ENCODE measurements at regions not wholly inside any gene's neighbourhood (a gene's known extent, or its start where the extent isn't known, plus 50 kb on each side); places are given as distances from the start of the nearest gene placed in this dataset.
"Not testable (repeated sequence)": the region's sequence is repeated elsewhere in the genome, so short reads cannot be mapped to it uniquely, and the experiment has no call there.

DNA sequence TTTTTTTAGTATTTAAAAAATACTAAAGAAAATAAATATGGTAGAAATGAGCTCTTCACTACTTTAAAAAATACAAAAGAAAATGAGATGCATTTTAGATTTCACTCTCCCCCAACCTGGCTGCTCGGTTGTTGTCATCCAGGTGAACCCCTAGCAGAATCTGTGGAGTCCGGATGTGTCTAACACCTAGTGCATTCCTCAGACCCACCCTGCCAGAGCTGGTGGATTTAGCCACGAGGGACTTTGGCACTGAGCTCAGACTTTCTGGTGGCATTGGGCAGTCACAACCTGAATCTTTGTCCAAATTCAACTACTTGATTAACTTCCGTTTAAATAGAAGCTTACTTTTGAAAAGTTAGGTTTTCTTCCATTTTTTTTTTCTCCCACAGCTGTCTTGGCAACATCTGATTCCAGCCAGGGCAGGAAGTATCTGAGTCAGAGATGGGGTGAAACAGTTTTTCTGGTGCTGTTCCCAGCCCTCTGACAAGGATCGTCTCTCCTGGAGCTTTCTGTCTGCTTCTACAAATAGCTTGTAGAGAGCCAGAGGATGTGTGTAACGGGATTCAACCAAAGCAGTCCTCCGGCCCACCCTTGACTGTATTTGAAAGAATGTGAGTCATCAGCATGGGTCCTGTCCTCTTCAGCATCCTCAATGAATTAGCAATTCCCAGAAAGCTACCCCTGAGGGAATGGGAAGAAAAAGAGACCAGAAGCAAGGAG, 301.8 kb upstream of the MCTP2 start:
- no peaks in the 10 kb centered on the region for H3K27me3 Mint-ChIP-seq
- no peak for ATAC-seq (replicated peaks in 1 of 4)

DNA sequence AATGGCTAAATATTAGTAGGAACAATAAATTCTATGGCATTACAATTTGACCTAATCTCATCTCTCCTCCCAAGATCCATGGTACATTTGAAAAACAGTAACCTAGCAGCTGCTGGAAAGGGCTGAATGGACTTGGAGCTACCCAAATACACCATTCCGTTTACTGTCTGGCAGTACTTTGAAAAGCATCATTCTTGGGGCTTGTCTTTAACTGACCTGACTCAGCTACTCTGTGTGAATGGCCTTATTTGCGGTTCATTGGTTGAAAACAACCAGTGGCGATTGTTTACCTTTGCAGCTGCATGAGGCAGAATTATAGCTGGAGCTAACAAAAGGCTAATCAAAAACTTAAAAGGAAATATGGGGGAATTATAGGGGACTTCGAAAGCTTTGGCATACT, 311.2 kb upstream of the MCTP2 start:
- POLR2A ChIA-PET, result no interaction called here
- H3K27me3 ChIP-seq (replicated peaks in 1 of 2; ENCODE audit: control insufficient read depth in 2 of 2, extremely low read depth in 1 of 2, insufficient read depth in 2 of 2, low read length in 1 of 2), result no peaks in the 10 kb centered on the region
- H3K4me3 ChIP-seq (ENCODE audit: control insufficient read depth in 1 of 2, extremely low read depth in 1 of 2, low read length in 1 of 2), result no peak overlapping the region
- peaks cover 0 to 1% of the 10 kb centered on the region in 2 donors for H3K27me3 Mint-ChIP-seq
- H3K9me3 Mint-ChIP-seq, result peaks cover 4 to 27% (median 13%) of the 10 kb centered on the region in 3 donors
- H3K36me3 ChIP-seq (ENCODE audit: control insufficient read depth in 2 of 2, extremely low read depth in 1 of 2, insufficient read depth in 1 of 2, low read length in 1 of 2), result no peaks in the 10 kb centered on the region
- no peak overlapping the region for H3K27ac Mint-ChIP-seq
- no peaks in the 10 kb centered on the region for H3K9me3 ChIP-seq
- H3K27ac ChIP-seq (ENCODE audit: low read length), result no peak overlapping the region
- WGBS (ENCODE audit: insufficient coverage), result 80% methylated on average over 4 of the region's 4 CpGs
- H3K4me1 ChIP-seq (ENCODE audit: control insufficient read depth in 1 of 2, extremely low read depth in 1 of 2, insufficient read depth in 2 of 2, low read length in 2 of 2), result no peaks in the 10 kb centered on the region
- ATAC-seq (replicated peaks in 1 of 4), result no peak
- DNase-seq, result no peak
- H3K4me3 Mint-ChIP-seq, result no peak overlapping the region
- CTCF ChIA-PET, result no interaction called here
- no peaks in the 10 kb centered on the region for H3K36me3 Mint-ChIP-seq
- no peaks in the 10 kb centered on the region for H3K4me1 Mint-ChIP-seq

More for the DNA sequence above, 301.8 kb upstream of the MCTP2 start:
- Histone ChIP-seq H3K27me3 (replicated peaks in 1 of 2; ENCODE audit: control insufficient read depth in 2 of 2, extremely low read depth in 1 of 2, insufficient read depth in 2 of 2, low read length in 1 of 2) (no peaks in the 10 kb centered on the region), H3K36me3 (ENCODE audit: control insufficient read depth in 2 of 2, extremely low read depth in 1 of 2, insufficient read depth in 1 of 2, low read length in 1 of 2) (no peaks in the 10 kb centered on the region), H3K4me1 (ENCODE audit: control insufficient read depth in 1 of 2, extremely low read depth in 1 of 2, insufficient read depth in 2 of 2, low read length in 2 of 2) (no peaks in the 10 kb centered on the region), H3K4me3 (ENCODE audit: control insufficient read depth in 1 of 2, extremely low read depth in 1 of 2, low read length in 1 of 2) (no peak overlapping the region), H3K9me3 (no peaks in the 10 kb centered on the region), H3K27ac (ENCODE audit: low read length) (no peak overlapping the region)
- Mint-ChIP-seq H3K36me3 (no peaks in the 10 kb centered on the region), H3K4me1 (peaks cover 0 to 8% (median 8%) of the 10 kb centered on the region in 3 donors), H3K9me3 (no peaks in the 10 kb centered on the region), H3K4me3 (no peak overlapping the region), H3K27ac (no peak overlapping the region)
- DNase-seq, result no peak
- ChIA-PET POLR2A (no interaction called here), CTCF (no interaction called here)
- 100% methylated on average over 1 of the region's 7 CpGs for WGBS (ENCODE audit: insufficient coverage)

DNA sequence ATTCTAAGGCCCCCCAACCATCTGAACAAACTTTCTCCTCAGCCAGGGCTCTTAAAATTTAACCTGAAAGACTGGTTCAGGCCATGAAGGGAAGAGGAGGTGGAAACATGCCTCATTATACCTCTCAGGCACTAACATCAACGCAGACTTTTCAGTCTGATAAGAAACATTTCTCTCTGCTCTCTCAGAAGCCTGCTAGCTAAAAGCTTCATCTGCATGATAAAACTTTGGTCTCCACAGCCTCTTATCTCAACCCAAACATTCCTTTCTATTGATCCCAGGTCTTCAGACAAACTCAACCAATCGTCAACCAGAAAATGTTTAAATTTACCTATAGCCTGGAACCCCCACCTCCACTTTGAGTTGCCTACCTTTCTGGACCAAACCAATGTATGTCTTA, 312.6 kb upstream of the MCTP2 start:
- H3K27ac Mint-ChIP-seq; H3K4me1 Mint-ChIP-seq; H3K36me3 Mint-ChIP-seq; POLR2A ChIA-PET; H3K4me3 Mint-ChIP-seq; H3K27me3 Mint-ChIP-seq; H3K27me3 ChIP-seq (replicated peaks in 1 of 2; ENCODE audit: control insufficient read depth in 2 of 2, extremely low read depth in 1 of 2, insufficient read depth in 2 of 2, low read length in 1 of 2); H3K27ac ChIP-seq (ENCODE audit: low read length); DNase-seq; H3K4me3 ChIP-seq (ENCODE audit: control insufficient read depth in 1 of 2, extremely low read depth in 1 of 2, low read length in 1 of 2); ATAC-seq (replicated peaks in 1 of 4); H3K36me3 ChIP-seq (ENCODE audit: control insufficient read depth in 2 of 2, extremely low read depth in 1 of 2, insufficient read depth in 1 of 2, low read length in 1 of 2); H3K4me1 ChIP-seq (ENCODE audit: control insufficient read depth in 1 of 2, extremely low read depth in 1 of 2, insufficient read depth in 2 of 2, low read length in 2 of 2); H3K9me3 ChIP-seq; CTCF ChIA-PET: not testable (repeated sequence)
- peaks cover 4 to 27% (median 13%) of the 10 kb centered on the region in 3 donors for H3K9me3 Mint-ChIP-seq
- WGBS (ENCODE audit: insufficient coverage), result 79% methylated on average over 2 of the region's 2 CpGs

DNA sequence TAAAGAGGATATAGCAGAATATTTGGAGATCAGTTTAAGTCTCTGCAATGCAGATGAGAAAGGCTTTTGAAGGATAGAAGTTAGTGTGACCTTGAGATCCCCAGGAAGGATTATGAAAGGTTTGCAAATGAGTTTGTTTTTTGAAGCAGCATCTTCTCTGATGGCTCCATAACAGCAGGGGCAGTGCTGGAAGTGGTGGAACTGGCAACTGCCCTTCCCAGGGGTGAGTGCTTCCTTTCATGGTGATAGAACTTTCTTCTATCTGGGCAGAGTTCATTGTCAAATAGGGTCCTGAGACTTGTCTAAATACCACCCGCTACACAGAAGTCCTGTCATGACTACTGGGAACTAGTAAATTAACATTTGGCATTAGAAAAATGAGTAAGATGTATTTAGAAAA, 314.2 kb upstream of the MCTP2 start:
- DNase-seq (no peak), ATAC-seq (replicated peaks in 1 of 4) (no peak)
- no CpG with 5 or more reads among the region's 1 CpG for WGBS (ENCODE audit: insufficient coverage)
- Histone ChIP-seq H3K4me1 (ENCODE audit: control insufficient read depth in 1 of 2, extremely low read depth in 1 of 2, insufficient read depth in 2 of 2, low read length in 2 of 2) (no peaks in the 10 kb centered on the region), H3K36me3 (ENCODE audit: control insufficient read depth in 2 of 2, extremely low read depth in 1 of 2, insufficient read depth in 1 of 2, low read length in 1 of 2) (no peaks in the 10 kb centered on the region), H3K4me3 (ENCODE audit: control insufficient read depth in 1 of 2, extremely low read depth in 1 of 2, low read length in 1 of 2) (no peak overlapping the region), H3K27ac (ENCODE audit: low read length) (no peak overlapping the region), H3K27me3 (replicated peaks in 1 of 2; ENCODE audit: control insufficient read depth in 2 of 2, extremely low read depth in 1 of 2, insufficient read depth in 2 of 2, low read length in 1 of 2) (no peaks in the 10 kb centered on the region), H3K9me3 (no peaks in the 10 kb centered on the region)
- Mint-ChIP-seq H3K4me3 (no peak overlapping the region), H3K36me3 (no peaks in the 10 kb centered on the region), H3K27ac (no peak overlapping the region), H3K9me3 (peaks cover 2 to 16% (median 8%) of the 10 kb centered on the region in 3 donors), H3K27me3 (peaks cover 0 to 4% of the 10 kb centered on the region in 2 donors), H3K4me1 (no peaks in the 10 kb centered on the region)
- ChIA-PET POLR2A (no interaction called here), CTCF (no interaction called here)

DNA sequence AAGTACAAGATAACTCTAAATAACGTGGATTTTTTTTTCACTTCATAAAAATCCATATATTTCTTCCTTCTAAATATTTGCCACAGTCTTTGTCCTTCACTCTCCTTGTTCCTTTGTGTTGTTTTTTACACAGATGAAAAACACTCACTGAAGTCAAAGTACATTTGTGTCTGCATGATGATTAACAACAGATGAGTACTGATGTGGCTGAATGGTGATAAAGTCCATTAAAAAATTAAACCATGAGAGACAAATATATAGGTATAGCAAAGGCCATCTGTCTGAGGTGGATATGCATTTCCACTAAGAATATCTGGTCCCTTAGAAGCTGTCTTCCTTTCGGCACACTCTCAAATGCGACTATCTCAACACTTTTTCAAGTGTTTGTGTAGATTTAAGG, 317.5 kb upstream of the MCTP2 start:
- WGBS (ENCODE audit: insufficient coverage), result no CpG with 5 or more reads among the region's 3 CpGs
- ATAC-seq (replicated peaks in 1 of 4), result no peak

DNA sequence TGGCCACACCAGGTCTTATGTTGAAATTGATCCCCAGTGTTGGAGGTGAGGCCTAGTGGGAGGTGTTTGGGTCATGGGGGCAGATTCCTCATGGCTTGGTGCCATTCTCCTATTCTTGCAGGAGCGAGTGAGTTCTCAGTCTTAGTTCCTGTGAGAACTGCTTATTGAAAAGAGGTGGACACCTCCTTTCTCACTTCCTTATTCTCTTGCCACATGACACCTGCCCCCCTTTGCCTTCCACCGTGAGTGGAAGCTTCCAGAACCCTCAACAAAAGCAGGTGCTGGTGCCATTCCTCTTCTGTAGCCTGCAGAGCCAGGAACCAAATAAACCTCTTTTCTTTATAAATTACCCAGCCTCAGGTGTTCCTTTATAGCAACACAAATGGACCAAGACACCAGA, 318.1 kb upstream of the MCTP2 start:
- Mint-ChIP-seq H3K36me3 (no peaks in the 10 kb centered on the region), H3K4me3 (no peak overlapping the region), H3K27me3 (peaks cover 4 to 8% of the 10 kb centered on the region in 2 donors), H3K9me3 (no peaks in the 10 kb centered on the region), H3K4me1 (no peaks in the 10 kb centered on the region), H3K27ac (no peak overlapping the region)
- no peaks in the 10 kb centered on the region for H3K36me3 ChIP-seq (ENCODE audit: control insufficient read depth in 2 of 2, extremely low read depth in 1 of 2, insufficient read depth in 1 of 2, low read length in 1 of 2)
- no peak for ATAC-seq (replicated peaks in 1 of 4)
- WGBS (ENCODE audit: insufficient coverage), result 67% methylated on average over 1 of the region's 2 CpGs
- DNase-seq, result no peak
- no peaks in the 10 kb centered on the region for H3K27me3 ChIP-seq (replicated peaks in 1 of 2; ENCODE audit: control insufficient read depth in 2 of 2, extremely low read depth in 1 of 2, insufficient read depth in 2 of 2, low read length in 1 of 2)
- no peak overlapping the region for H3K27ac ChIP-seq (ENCODE audit: low read length)
- ChIA-PET CTCF (no interaction called here), POLR2A (no interaction called here)
- no peaks in the 10 kb centered on the region for H3K9me3 ChIP-seq
- no peaks in the 10 kb centered on the region for H3K4me1 ChIP-seq (ENCODE audit: control insufficient read depth in 1 of 2, extremely low read depth in 1 of 2, insufficient read depth in 2 of 2, low read length in 2 of 2)
- H3K4me3 ChIP-seq (ENCODE audit: control insufficient read depth in 1 of 2, extremely low read depth in 1 of 2, low read length in 1 of 2), result no peak overlapping the region

More for the DNA sequence above, 317.5 kb upstream of the MCTP2 start:
- H3K4me3 ChIP-seq (ENCODE audit: control insufficient read depth in 1 of 2, extremely low read depth in 1 of 2, low read length in 1 of 2), result no peak overlapping the region
- H3K9me3 ChIP-seq, result no peaks in the 10 kb centered on the region
- Mint-ChIP-seq H3K4me3 (no peak overlapping the region), H3K4me1 (no peaks in the 10 kb centered on the region), H3K36me3 (no peaks in the 10 kb centered on the region), H3K27me3 (peaks cover 4 to 8% of the 10 kb centered on the region in 2 donors), H3K27ac (no peak overlapping the region), H3K9me3 (no peaks in the 10 kb centered on the region)
- H3K4me1 ChIP-seq (ENCODE audit: control insufficient read depth in 1 of 2, extremely low read depth in 1 of 2, insufficient read depth in 2 of 2, low read length in 2 of 2), result no peaks in the 10 kb centered on the region
- POLR2A ChIA-PET, result no interaction called here
- no peak for DNase-seq
- no peaks in the 10 kb centered on the region for H3K36me3 ChIP-seq (ENCODE audit: control insufficient read depth in 2 of 2, extremely low read depth in 1 of 2, insufficient read depth in 1 of 2, low read length in 1 of 2)
- H3K27ac ChIP-seq (ENCODE audit: low read length), result no peak overlapping the region
- H3K27me3 ChIP-seq (replicated peaks in 1 of 2; ENCODE audit: control insufficient read depth in 2 of 2, extremely low read depth in 1 of 2, insufficient read depth in 2 of 2, low read length in 1 of 2), result no peaks in the 10 kb centered on the region
- CTCF ChIA-PET, result no interaction called here

Data from T-cell (primary cell).